ENCODE measurements at regions not wholly inside any gene's neighbourhood (a gene's known extent, or its start where the extent isn't known, plus 50 kb on each side); places are given as distances from the start of the nearest gene placed in this dataset.

GRCh38 chr2:207397917-207398655 is 131.7 kb upstream of the CREB1 start (continued):
- TF ChIP-seq RNF219 (CRISPR knock-in tag; IDR thresholded peaks at IDR 0.05) (no peak), ZNF134 (CRISPR knock-in tag; conservative IDR thresholded peaks at IDR 0.05) (no peak)

GRCh38 chr2:207399301-207399700 is 130.5 kb upstream of the CREB1 start:
- Histone ChIP-seq H3K36me3 (ENCODE audit: control insufficient read depth, insufficient read depth, low read length) (no peaks in the 10 kb centered on the region), H3K9me3 (replicated peaks; ENCODE audit: control insufficient read depth, insufficient read depth, low read depth, low read length) (no peaks in the 10 kb centered on the region), H3K4me3 (no peak overlapping the region), H3K79me2 (ENCODE audit: control insufficient read depth, insufficient read depth, low read length) (no peaks in the 10 kb centered on the region), H4K20me1 (replicated peaks; ENCODE audit: control insufficient read depth, insufficient read depth, low read length) (no peaks in the 10 kb centered on the region), H3K4me1 (replicated peaks in 1 of 2; ENCODE audit: control insufficient read depth in 2 of 2, insufficient read depth in 2 of 2, low read length in 2 of 2) (peaks cover 2 to 28% of the 10 kb centered on the region in 2 experiments; a peak in 3 of 5 replicates), H3K4me2 (ENCODE audit: insufficient read depth, low read length) (no peak overlapping the region), H3K9me1 (ENCODE audit: control insufficient read depth, insufficient read depth, low read length) (no peaks in the 10 kb centered on the region), H3K27me3 (ENCODE audit: control insufficient read depth in 2 of 2, insufficient read depth in 2 of 2, low read length in 2 of 2) (no peaks in the 10 kb centered on the region), H3K9ac (ENCODE audit: insufficient read depth in 1 of 2, low read depth in 2 of 2, low read length in 2 of 2) (no peak overlapping the region), H2AFZ (ENCODE audit: low read depth, low read length) (no peak overlapping the region), H3K27ac (ENCODE audit: extremely low read depth, low read depth, low read length) (no peak overlapping the region)
- ChIA-PET CTCF (ENCODE audit: low intra/inter-chr PET ratio) (no interaction called here), POLR2A (no interaction called here)
- no TSS peak for BruUV-seq (replicated peaks)
- FAIRE-seq = no peak
- DNase-seq (ENCODE audit: extremely low read depth in 1 of 4, low spot score in 3 of 4) = no peak
- intact Hi-C loops (cut with micrococcal nuclease) = no loop called here
- 51% methylated on average over 2 of the region's 2 CpGs for WGBS (ENCODE audit: insufficient coverage, low coverage, missing lambda C conversion rate)
- no peak for ATAC-seq
- in situ Hi-C loops (cut with MboI) = no loop called here
- TF ChIP-seq MTA3 (IDR thresholded peaks at IDR 0.05; ENCODE audit: borderline replicate concordance) (no peak), ZFX (CRISPR knock-in tag; IDR thresholded peaks at IDR 0.05) (no peak), RFX1 (IDR thresholded peaks at IDR 0.05) (no peak), ELF1 (tag; IDR thresholded peaks at IDR 0.05) (no peak), FOXK1 (CRISPR knock-in tag; IDR thresholded peaks at IDR 0.05; ENCODE audit: borderline replicate concordance) (no peak), YY1 (IDR thresholded peaks at IDR 0.05; ENCODE audit: borderline replicate concordance in 1 of 3, control insufficient read depth in 1 of 3, extremely low read depth in 1 of 3, insufficient read depth in 3 of 3, insufficient read length in 1 of 3, insufficient replicate concordance in 2 of 3, low read depth in 1 of 3, low read length in 2 of 3) (no peak), GATA2 (CRISPR knock-in tag; IDR thresholded peaks at IDR 0.05) (no peak), NCOA4 (IDR thresholded peaks at IDR 0.05; ENCODE audit: partially characterized antibody) (no peak), TRIM24 (IDR thresholded peaks at IDR 0.05) (no peak), KAT2B (IDR thresholded peaks at IDR 0.05; ENCODE audit: low read depth, low read length) (no peak), ZNF239 (CRISPR knock-in tag; IDR thresholded peaks at IDR 0.05) (no peak), HNRNPLL (IDR thresholded peaks at IDR 0.05; ENCODE audit: low read depth, low read length, poor library complexity, severe bottlenecking) (no peak), ZNF140 (CRISPR knock-in tag; IDR thresholded peaks at IDR 0.05) (no peak), DPF2 (IDR thresholded peaks at IDR 0.05) (no peak), ZNF584 (CRISPR knock-in tag; IDR thresholded peaks at IDR 0.05; ENCODE audit: low read depth) (no peak), PURB (CRISPR knock-in tag; IDR thresholded peaks at IDR 0.05; ENCODE audit: low read depth) (no peak), MBD2 (IDR thresholded peaks at IDR 0.05; ENCODE audit: borderline replicate concordance, low read depth) (no peak), ZNF217 (CRISPR knock-in tag; IDR thresholded peaks at IDR 0.05) (no peak)

Data from K562 (cell line).